IPS DF 6.9 (cell line): ENCODE measurements at regions not wholly inside any gene's neighbourhood (a gene's known extent, or its start where the extent isn't known, plus 50 kb on each side); places are given as distances from the start of the nearest gene placed in this dataset.
"Not testable (repeated sequence)": the region's sequence is repeated elsewhere in the genome, so short reads cannot be mapped to it uniquely, and the experiment has no call there.

Source experiments
- DNase-seq: peaks from one replicate; pipeline ENCODE4 v3.0.0-alpha.2; 2013; ENCODE audit warnings: low read depth, low spot score
- H3K27ac ChIP-seq: one replicate; pipeline ENCODE4 v1.5.1; 2013; ENCODE audit warnings: low read length, control low read depth
- H3K27me3 ChIP-seq: 2 replicates; pipeline ENCODE4 v1.6.1; 2013; ENCODE audit warnings: mild to moderate bottlenecking, low read length; ENCODE audit not compliant: control insufficient read depth, insufficient read depth
- H3K36me3 ChIP-seq: 2 replicates; pipeline ENCODE4 v1.6.1; 2013; ENCODE audit warnings: low read length; ENCODE audit not compliant: control insufficient read depth, insufficient read depth
- H3K4me1 ChIP-seq: 2 replicates; pipeline ENCODE4 v1.6.1; 2013; ENCODE audit warnings: low read length; ENCODE audit not compliant: control insufficient read depth, insufficient read depth
- H3K4me3 ChIP-seq: 2 replicates; pipeline ENCODE4 v1.5.1; 2013; ENCODE audit warnings: mild to moderate bottlenecking, low read length
- H3K9me3 ChIP-seq: 2 replicates; pipeline ENCODE4 v1.6.1; 2013; ENCODE audit warnings: low read length, inconsistent platforms; ENCODE audit not compliant: control insufficient read depth, insufficient read depth
- WGBS: extraction: QIAGEN DNeasy Blood & Tissue Kit; methylation state at CpG from one replicate; pipeline ENCODE4 v1.1.7; 2013; ENCODE audit warnings: mixed read lengths, missing lambda C conversion rate; ENCODE audit not compliant: insufficient read length, insufficient coverage; 5-methylcytosine and 5-hydroxymethylcytosine counted together

GRCh38 chr3:147299656-147300055 lies 106.7 kb downstream of the ZIC4 start:
- Histone ChIP-seq H3K27me3 (no peaks in the 10 kb centered on the region), H3K27ac (no peak overlapping the region), H3K9me3 (no peaks in the 10 kb centered on the region), H3K4me3 (no peak overlapping the region), H3K4me1 (no peaks in the 10 kb centered on the region), H3K36me3 (no peaks in the 10 kb centered on the region)
- no peak for DNase-seq
- WGBS = no CpG with 5 or more reads among the region's 2 CpGs

GRCh38 chr3:147298511-147298982 lies 107.8 kb downstream of the ZIC4 start:
- no peaks in the 10 kb centered on the region for H3K9me3 ChIP-seq
- H3K27me3 ChIP-seq = no peaks in the 10 kb centered on the region
- H3K27ac ChIP-seq = no peak overlapping the region
- WGBS = no CpG with 5 or more reads among the region's 4 CpGs
- H3K36me3 ChIP-seq = no peaks in the 10 kb centered on the region
- no peaks in the 10 kb centered on the region for H3K4me1 ChIP-seq
- DNase-seq = no peak
- no peak overlapping the region for H3K4me3 ChIP-seq

DNA sequence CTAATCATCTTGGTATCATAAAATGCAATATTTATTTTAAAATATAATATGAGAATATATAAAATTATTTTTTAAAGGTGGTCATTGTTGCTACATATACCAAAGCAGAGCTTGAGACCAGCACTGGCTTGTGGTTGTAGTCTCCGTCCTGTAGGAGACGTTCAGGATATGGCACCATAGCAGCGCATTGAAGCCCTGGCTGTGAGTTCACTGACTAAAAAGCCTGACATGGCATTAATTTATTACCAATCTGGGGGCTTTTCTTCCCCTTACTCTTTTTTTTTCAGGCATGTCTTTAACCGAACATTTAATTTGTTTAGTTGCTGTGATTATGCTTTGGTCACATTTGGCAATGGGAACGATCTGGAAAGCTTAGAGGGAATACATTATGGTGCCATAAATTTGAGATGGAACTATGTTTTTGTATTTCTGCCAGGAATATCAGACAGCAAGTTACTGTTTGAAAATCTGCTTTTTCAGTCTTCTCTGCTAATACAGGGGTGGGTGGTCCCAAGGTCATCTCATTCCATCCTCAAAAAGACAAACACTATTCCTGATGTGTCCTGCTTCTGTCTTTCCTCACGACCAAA lies 108.5 kb downstream of the ZIC4 start:
- Histone ChIP-seq H3K36me3 (no peaks in the 10 kb centered on the region), H3K27ac (no peak overlapping the region), H3K27me3 (no peaks in the 10 kb centered on the region), H3K9me3 (no peaks in the 10 kb centered on the region), H3K4me1 (no peaks in the 10 kb centered on the region), H3K4me3 (no peak overlapping the region)
- DNase-seq = no peak
- no CpG with 5 or more reads among the region's 6 CpGs for WGBS

DNA sequence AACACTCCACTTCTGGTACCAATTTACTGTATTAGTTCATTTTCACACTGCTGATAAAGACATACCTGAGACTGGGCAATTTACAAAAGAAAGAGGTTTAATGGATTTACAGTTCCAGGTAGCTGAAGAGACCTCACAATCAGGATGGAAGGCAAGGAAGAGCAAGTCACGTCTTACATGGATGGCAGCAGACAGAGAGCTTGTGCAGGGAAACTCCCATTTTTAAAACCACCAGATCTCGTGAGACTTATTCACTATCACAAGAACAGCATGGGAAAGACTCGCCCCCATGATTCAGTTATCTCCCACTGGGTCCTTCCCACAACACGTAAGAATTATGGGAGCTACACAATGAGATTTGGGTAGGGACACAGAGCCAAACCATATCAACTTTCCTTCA lies 119.0 kb downstream of the ZIC4 start:
- H3K27me3 ChIP-seq, H3K4me1 ChIP-seq, H3K36me3 ChIP-seq, H3K9me3 ChIP-seq, H3K27ac ChIP-seq, DNase-seq, H3K4me3 ChIP-seq: not testable (repeated sequence)
- no CpG with 5 or more reads among the region's 4 CpGs for WGBS

DNA sequence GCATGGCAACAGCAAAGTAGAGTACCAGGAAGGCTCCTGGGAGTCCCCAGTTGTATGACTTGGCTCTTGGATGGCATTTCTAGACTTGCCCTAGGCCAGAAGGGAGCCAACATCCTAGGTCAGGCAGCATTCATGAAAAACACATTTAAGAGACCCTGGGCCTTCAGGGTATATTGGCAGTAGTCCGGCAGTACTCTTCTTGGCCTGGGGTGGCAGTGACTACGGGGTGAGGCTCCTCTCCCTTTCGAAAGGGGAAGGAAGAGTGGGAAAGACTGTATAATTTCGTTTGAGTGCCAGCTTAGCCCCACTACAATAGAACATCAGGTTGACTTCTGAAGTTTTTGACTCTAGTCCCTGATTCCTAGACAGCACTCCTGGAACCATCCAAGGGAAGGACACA lies 136.4 kb downstream of the ZIC4 start:
- Histone ChIP-seq H3K27ac (no peak overlapping the region), H3K9me3 (no peaks in the 10 kb centered on the region), H3K27me3 (no peaks in the 10 kb centered on the region), H3K4me1 (no peaks in the 10 kb centered on the region), H3K36me3 (no peaks in the 10 kb centered on the region), H3K4me3 (no peak overlapping the region)
- DNase-seq = no peak
- WGBS = no CpG with 5 or more reads among the region's 4 CpGs

DNA sequence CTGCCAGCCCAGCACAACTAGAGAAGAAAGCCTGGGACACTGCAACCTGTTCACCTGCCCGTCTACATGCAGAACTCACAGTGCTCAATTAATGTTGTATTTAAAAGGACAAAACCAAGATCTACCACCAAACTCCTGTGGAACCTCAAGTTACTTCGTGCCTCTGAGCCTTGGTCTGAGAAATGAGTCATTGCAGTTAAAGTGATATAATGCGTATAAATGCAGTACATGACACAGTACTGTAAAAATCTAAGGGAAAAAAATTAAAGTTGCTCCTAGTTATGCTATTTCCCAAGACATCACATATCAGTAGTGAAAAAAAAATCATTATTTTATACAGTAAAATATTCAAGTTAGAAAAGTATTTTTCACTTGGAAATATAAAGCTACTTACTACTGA lies 138.9 kb downstream of the ZIC4 start:
- H3K4me1 ChIP-seq = no peaks in the 10 kb centered on the region
- H3K9me3 ChIP-seq = no peaks in the 10 kb centered on the region
- no CpG with 5 or more reads among the region's 3 CpGs for WGBS
- H3K27me3 ChIP-seq = no peaks in the 10 kb centered on the region
- H3K4me3 ChIP-seq = no peak overlapping the region
- H3K27ac ChIP-seq = no peak overlapping the region
- no peak for DNase-seq
- no peaks in the 10 kb centered on the region for H3K36me3 ChIP-seq

- Histone ChIP-seq H3K9me3 (no peaks in the 10 kb centered on the region), H3K36me3 (no peaks in the 10 kb centered on the region), H3K27me3 (no peaks in the 10 kb centered on the region), H3K27ac (no peak overlapping the region), H3K4me3 (no peak overlapping the region), H3K4me1 (no peaks in the 10 kb centered on the region)
- no CpG with 5 or more reads among the region's 2 CpGs for whole genome bisulfite sequencing
- DNase-seq = no peak
Observed at GRCh38 chr3:147257944-147258343, 148.4 kb downstream of the ZIC4 start.

DNA sequence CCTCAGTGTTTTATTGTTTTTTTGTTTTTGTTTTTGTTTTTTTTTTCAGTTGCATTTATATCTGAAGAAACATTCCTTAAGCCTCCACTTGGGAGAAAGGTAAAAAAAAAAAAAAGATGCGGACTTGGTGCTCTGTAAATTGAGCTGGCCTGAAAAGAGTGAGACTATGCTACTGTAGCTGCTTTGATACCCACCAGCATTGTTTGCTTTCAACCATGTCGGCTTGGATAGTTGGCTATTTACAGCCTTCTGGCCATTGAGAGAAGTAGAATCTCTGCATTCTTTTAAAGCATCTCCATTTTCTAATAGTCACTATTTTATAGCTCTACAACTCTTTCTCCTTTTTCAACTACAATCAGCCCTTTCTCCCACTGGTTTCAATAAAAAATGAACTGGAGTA lies 149.6 kb downstream of the ZIC4 start:
- H3K4me1 ChIP-seq = no peaks in the 10 kb centered on the region

GRCh38 chr3:147246906-147247305 lies 159.4 kb downstream of the ZIC4 start:
- DNase-seq = no peak
- Histone ChIP-seq H3K27ac (no peak overlapping the region), H3K4me3 (no peak overlapping the region), H3K27me3 (no peaks in the 10 kb centered on the region), H3K36me3 (no peaks in the 10 kb centered on the region), H3K9me3 (no peaks in the 10 kb centered on the region), H3K4me1 (peaks cover 2% of the 10 kb centered on the region)
- no CpG with 5 or more reads among the region's 4 CpGs for WGBS

More for the DNA sequence above, 149.6 kb downstream of the ZIC4 start:
- Histone ChIP-seq H3K36me3 (no peaks in the 10 kb centered on the region), H3K9me3 (no peaks in the 10 kb centered on the region), H3K4me3 (no peak overlapping the region), H3K27me3 (no peaks in the 10 kb centered on the region), H3K27ac (no peak overlapping the region)
- no peak for DNase-seq
- WGBS = no CpG with 5 or more reads among the region's 2 CpGs

DNA sequence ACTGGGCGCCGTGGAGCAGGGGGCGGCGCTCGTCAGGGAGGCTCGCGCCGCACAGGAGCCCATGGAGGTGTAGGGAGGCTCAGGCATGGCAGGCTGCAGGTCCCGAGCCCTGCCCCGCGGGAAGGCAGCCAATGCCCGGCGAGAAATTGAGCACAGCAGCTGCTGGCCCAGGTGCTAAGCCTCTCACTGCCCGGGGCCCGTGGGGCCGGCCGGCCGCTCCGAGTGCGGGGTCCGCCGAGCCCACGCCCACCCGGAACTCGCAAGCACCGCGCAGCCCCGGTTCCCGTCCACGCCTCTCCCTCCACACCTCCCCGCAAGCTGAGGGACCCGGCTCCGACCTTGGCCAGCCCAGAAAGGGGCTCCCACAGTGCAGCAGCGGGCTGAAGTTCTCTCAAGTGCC lies 160.7 kb downstream of the ZIC4 start:
- not testable (repeated sequence) for H3K36me3 ChIP-seq, H3K27ac ChIP-seq, H3K4me3 ChIP-seq, H3K27me3 ChIP-seq, H3K4me1 ChIP-seq, H3K9me3 ChIP-seq, DNase-seq
- WGBS = no CpG with 5 or more reads among the region's 34 CpGs

DNA sequence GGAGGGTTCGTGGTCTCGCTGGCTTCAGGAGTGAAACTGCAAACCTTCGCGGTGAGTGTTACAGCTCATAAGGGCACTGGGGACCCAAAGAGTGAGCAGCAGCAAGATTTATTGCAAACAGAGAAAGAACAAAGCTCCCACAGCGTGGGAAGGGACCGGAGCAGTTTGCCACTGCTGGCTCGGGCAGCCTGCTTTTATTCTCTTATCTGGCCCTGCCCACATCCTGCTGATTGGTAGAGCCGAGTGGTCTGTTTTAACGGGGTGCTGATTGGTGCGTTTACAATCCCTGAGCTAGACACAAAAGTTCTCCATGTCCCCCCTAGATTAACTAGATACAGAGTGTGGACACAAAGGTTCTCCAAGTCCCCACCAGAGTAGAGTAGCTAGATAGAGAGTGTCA lies 161.3 kb downstream of the ZIC4 start:
- H3K4me1 ChIP-seq, DNase-seq, H3K27ac ChIP-seq, H3K27me3 ChIP-seq, H3K36me3 ChIP-seq, H3K4me3 ChIP-seq, H3K9me3 ChIP-seq: not testable (repeated sequence)
- no CpG with 5 or more reads among the region's 10 CpGs for WGBS
